HG02981 (cell line): ENCODE measurements at regions not wholly inside any gene's neighbourhood (a gene's known extent, or its start where the extent isn't known, plus 50 kb on each side); places are given as distances from the start of the nearest gene placed in this dataset.

Experiments
- ATAC-seq: cut with Tn5 transposase; IDR thresholded peaks from one replicate; pipeline ENCODE4 v1.9.1; 2021; ENCODE audit warnings: mild to moderate bottlenecking, moderate library complexity; ENCODE audit not compliant: unreplicated experiment

DNA sequence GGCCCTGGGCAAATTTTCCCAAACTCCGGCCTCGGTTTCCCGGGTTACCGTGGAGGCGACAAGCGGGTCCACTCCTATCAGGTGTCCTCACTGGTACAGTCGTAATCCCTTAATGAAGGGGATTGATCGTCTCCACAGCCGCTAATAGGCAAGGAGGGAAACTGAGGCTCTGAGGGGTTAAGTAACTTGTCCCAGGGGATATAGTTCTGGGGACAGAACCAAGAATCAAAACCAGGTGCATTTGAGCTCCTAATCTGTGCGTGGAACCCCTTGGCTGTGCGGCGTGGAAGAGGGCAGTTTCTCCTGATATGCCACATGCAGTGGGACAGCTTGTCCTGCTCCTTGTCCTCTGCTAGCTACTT, 157.2 kb downstream of the CYRIA start:
- ATAC-seq = no peak

DNA sequence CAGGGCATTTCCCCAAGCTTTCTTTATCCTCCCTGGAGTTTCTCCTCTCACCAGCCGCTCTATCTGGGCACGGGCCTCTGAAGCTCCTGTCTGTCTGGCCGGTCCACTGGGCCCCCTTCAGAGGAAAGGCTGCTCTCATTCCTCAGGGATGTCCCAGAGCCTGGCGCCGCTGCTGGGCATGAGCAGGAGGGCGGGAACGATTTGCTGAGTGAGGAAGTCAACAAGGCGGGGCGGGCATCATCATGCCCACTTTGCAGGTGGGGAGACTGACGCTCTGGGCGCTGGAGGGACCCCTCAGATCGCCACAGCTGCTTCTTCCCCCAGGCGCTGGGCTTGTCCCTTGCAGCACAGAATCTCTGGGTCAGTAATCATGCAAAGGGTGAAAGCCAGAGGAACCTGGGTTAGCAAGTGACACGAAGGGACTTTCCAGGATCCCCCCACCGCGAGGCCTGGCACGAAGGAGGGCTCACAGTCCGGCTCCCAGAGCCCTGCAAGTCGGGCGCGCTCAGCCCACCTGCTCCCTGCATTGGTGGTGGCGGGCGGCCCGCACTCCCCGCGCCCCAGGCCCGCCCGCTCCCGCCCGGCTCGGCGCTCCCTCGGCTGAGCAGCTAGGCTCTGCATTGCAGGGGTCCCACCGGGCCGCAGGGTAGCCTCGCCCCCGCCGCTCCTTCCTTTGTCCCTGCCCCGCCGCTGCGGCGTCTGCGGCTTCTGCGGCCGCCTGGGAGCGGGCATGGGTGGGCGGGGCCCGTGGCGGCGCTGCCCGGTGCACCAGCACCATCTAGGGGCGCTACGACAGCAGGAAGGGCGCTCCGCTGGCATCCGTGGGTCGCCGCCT, 157.8 kb downstream of the CYRIA start:
- no peak for ATAC-seq

DNA sequence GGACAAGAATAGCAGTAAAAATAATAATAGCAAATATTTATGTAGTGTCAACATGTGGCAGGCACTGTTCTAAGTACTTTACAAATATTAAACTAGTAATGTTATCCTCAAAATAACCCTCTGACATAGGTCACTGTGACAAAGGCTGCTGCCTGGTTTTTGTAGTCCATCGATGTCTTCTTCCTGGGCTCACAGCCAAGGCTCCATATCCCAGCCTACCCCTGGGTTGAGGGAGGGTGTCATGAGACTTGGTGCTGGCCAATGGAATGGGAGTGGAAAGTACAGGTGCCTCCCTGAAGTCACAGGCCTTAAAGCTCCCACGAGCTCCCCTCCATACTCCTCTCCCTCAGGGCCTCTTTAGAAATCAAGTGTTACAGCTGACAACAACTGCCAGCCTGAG, 159.3 kb downstream of the CYRIA start:
- no peak for ATAC-seq

DNA sequence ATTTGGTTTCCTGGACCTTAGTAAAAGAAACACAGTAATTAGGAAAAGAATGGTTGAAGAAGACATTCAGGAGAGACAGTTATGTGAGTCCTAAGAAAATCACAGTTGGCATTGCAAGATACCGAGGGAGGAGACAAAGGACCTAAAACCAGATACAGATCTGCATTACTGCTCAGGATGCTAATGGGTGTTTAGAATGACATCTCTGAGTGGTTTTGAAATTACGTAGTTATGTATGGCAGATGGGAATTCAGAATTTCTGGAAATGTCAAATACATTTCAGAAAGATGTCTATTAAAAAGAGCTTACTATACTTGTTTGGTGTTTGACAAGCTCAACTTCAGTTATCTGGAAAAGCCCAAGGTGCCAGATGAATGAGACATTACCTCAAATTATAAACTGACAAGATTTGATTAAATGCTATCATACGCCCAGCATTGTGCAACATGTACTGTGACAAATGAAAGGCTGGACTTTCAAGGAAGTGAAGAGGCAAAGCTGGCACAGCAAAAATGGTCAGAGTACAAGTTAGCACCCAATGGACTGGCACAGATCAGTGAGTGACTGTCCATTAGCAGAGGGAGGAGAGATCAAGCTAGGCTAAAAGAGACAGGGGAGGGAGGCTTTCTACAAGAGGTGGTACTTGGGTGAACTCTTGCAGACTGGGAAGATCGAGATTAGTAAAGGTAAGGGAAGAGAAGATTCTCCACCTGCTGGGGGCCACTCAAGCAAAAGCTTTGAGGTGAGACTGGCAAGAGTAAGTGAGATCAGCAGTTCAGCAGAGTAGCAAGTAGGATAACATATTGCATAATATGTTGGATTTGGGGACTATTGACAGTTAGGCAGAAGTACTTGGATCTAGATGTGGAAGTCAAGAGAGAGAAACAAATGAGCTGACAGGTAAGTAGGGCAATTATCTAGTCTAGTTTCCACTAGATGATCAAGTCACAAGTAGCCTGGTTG, 168.9 kb downstream of the CYRIA start:
- no peak for ATAC-seq

DNA sequence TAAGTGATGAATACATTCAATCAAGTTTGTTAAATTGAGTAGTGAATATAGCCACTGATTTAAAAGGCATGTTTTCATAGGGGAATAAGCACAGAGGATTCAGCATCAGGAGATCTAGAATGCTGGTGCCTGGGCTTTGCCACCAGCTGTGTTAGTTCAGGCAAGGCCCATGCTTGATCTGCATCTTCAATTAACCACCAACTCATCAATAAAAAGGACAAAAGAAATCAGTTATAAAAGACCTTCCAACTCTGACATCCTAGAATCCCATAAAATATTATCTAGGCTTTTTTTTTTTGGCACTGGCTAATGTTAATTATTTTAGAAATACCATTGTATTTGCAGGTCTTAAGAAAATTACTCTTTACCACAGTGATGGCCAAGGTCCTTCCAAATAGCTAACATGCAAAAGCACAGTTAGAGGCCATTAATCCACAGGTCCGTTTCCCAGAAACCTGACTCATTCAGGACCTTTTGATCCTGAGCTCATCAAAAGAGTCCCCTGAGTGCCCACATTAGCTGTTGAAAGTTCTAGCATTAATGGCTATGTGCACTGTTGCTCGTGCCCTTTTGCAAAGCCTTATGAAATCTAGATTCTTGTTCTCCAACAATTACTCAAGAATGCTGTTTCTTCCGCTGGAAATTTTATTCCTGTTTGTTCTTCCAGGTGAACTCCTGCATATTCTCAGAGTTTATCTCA, 170.0 kb downstream of the CYRIA start:
- no peak for ATAC-seq

DNA sequence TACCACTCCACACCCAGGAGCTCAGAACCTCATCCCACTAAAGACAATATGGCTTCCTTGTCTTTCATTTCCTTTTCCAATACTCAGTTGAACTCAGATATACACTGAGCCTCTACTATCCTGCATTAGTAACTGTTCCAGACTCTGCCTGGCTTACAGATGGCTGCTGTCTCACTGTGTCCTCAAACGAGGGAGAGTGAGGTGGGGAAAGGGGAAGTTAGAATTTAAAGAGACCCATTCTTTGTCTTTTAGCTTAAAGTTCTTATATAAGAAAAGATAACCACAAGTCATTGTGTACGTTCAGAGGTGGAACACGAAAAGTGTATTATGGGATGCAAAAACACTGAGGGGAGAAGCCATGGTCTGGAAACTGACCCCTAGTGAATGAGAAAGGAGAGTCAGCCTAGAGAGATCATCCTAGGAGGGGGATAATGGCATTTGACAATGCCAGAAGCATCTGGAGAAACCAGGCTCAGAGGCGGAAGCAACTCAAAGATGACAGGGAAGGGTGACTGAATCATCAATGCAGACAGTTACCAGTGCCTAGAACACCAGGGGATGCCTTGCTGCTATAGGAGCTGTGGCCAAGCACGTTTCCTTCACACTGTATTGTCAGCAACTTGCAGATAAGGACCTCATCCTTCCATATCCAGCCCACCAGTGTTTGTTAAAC, 170.7 kb downstream of the CYRIA start:
- ATAC-seq = no peak

DNA sequence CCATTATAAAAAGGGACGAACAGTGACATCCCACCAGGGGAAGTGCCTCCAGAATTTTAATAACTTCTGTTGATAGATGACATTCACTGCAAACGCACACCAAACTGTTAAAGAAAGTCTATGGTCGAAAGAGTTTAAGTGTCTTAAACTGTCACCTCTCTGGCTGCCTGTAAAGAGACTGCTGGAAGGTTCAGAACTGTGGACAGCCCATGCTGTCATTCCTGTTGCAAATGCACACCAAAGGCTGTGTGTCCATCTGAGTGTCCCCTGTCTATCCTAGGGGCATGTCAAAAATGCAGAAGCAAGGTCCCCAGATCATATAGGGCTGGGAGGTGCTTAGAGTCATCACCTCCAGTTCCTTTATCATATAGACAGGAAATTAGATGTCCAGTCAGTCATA, 171.8 kb downstream of the CYRIA start:
- ATAC-seq = no peak

DNA sequence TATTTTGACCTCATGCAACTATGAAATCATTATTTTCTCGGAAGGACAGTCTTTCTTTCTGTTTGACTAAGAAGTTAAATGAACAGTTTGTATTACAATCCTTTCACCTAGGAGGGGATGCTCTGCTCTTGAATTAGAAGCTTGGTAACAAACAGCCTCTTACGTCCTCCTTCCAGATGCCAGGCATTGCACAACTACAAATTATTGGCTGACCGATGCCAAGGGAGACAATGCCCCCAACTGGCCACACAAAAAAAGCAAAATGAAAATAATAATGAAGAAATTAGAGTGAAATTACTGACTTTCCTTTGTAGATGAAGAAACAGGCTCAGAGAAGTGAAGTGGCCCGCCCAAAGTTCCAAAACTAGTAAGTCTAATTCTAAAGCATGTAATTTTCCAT, 177.9 kb downstream of the CYRIA start:
- ATAC-seq = no peak

DNA sequence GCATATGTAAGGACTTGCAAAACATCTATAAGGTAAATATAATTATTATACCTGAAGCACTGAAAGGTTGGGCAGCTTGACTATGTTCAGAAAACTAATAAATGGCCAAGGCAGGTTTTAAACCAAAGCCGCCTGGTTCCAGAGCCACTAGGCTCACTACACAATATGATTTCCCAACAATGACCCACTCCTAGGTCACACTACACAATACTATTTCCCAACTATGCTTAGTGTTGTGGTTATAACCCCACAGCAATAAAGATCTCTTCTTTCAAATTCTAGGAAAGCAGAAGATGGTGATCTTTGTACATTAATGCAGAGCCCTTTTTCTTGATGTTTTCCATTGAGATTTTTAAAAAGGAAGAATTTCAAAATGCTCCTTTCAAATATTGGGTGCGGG, 180.4 kb downstream of the CYRIA start:
- ATAC-seq = no peak

DNA sequence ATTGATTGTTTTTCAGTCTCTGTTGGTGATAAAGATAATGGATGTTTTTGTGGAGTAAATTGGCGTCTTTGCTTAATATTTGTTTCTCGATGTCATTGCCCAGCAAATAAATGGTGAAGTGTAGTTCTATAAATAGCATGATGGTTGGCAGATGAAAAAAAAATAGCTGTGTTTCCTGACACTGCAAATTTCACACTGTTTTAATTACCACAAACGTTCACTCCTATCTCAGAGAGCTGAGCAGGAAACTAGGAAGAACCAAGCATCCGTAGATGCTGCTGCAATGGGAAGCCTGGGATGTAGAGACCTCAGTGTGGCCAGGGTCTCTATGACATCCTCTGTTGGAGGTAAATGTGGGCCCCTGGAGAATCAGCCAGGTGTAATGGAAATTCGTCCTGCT, 183.2 kb downstream of the CYRIA start:
- no peak for ATAC-seq

DNA sequence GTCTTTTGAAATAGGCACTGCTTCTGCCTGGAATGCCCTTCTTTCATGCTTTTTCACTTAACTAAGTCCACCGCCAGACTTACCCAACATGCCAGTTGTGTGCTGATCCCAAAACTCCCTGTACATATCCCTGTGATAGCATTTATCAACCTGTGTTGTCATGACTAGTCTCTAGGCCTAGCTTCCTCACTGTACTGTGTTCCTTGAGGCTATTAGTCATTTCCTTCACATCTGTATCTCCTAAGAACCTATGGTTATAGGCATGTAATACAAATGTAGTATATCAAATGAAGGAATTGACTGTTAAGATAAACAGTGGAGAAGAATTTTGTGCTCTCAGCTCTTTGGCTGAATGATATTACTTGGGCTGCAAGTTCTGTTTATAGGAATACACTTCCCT, 184.3 kb downstream of the CYRIA start:
- ATAC-seq = no peak

DNA sequence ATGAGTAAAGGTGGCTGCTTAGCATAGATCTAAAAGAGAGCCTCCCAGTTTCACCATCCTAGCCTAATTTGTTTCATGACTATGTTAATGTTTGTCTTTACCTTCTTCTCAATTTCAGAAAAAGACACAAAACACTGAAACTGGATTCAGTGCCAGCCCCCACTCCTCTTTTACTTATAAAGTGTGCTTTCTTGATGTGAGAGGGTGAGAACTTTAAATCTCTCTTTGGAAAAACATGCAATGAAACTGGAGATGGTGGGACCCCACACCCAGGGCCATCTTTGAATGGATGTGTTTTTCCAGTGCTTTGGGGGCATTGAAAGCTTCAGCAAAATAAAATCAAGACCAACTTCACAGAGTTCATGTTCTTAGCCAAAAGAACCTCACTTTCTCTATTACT, 185.9 kb downstream of the CYRIA start:
- ATAC-seq = no peak

DNA sequence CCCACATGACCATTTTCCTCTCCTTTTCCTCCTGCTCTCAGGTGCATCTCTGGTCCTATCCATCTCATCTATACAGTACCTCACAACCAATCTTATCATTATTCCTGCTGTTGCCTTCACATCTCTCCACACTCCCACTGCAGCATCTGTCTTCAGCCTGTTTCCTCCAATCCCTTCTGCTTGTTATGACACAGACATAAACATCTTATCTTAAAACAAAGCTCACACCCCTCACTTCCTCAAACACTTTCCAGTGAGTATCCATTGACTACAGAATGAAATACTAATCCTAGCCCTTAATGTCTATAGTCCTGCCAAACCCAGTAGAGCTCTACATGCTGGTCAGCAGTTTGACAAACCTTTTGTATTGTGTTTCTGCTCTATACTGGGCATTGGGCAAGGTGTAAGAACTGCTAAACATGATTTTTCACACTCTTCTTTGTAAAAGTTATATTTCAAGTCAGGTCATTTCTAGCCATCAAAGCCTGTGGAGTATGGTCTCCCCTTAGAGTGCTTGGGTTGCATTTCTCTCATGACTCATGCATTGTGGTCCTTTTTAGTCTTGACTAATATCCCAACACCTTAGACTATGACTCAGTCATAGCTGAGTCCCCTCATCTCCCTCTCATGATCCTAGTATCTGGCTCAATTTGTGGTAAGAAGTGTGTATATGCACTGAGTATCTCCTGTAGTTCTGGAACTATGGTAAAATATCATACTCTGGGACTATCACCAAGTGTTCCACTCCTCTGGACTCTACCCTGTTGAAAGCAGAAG, 187.0 kb downstream of the CYRIA start:
- ATAC-seq = no peak

DNA sequence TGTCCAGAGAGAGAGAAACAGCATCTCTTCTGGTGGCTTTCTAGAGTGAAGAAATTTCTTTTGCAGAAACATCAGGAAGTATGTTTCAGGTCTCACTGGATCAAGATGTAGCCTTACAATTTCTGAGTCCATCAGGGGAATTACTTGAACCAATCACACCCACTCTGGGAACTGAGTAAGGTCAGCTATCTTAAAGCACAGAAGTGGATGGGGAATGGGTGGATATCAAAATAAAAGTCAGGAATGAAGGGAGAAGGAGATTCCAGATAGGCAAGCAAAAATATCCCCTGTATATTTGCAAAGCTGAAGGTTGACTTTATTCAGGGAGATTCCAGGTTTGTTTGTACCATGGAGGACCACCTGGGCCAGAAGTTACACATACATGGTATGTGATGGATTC, 188.0 kb downstream of the CYRIA start:
- ATAC-seq = no peak

DNA sequence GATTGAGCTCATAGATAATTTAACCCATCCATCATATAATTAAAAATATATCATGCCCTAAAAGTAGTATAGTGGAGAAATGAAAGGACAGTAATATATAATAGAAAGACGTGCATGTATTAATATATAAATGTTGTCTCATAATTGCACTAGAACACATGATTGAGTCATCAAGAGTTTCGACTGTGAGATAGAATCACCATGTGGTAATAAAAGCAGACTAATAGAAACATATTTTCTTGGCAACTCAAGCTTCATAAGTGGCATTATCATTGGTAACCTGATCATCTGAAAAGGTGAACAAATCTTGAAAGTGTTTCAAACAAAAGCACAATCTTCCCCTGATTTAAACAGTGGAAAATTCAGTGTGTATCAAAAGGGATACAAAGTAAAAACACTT, 188.8 kb downstream of the CYRIA start:
- ATAC-seq = no peak

DNA sequence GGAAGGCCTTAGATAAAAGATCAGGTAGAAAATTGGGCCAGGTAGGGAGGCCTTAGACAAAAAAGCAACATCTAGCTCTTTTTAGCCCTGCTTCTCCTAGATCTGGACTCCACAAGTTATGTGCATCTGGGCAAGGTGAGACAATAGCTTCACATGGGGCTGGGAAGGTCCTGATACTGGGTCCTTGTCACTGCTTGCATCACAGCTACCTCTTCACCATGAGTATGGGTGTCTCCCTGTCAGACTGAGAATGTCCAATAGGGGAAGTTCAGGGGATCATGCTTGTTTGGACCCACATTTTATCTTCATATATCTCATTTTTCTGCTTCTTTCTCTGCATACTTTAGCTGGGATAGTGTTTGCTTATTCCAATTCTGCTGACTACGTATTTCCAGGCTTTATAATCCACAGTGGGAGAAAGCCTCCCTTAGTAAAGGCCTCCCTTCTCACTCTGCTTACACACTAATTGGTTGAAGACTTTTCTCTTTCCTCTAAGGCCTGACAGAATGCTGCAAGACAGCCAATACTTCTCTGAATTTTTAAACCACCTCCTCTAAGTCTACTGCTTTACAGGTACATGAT, 189.6 kb downstream of the CYRIA start:
- ATAC-seq = no peak

DNA sequence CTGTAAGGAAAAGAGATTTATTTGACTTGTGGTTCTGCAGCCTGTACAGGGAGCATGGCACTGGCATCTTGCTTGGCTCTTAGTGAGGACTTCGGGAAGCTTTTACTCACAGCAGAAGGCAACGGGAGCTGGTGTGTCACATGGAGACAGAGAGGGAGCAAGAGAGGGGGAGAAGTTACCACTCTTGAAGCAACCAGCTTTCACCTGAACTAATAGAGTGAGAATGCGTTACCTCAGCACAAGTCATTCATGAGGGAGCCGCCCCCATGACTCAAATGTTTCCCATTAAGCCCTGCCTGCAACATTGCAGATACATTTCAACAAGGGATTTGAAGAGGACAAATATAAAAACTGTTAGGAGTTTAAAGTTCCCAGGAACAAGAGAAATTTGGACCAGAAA, 190.0 kb downstream of the CYRIA start:
- ATAC-seq = no peak

DNA sequence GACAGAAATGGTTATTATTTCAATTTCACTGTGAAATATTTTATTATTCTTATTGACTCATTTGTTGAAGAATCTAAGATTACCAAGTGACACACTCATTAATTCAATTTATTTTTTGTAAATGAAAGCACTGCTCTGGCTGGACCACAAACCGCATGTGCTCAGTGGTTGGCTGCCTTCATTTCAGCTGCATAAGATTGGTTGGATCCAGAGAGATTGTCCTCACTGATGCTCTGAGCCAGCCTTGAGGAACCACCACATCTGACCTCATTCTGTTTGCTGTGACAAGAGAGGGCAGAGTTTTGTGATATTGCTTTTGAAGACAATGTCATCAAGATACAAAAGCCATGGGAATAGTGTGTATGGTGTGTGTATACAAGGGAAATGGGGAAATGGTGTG, 192.1 kb downstream of the CYRIA start:
- no peak for ATAC-seq

DNA sequence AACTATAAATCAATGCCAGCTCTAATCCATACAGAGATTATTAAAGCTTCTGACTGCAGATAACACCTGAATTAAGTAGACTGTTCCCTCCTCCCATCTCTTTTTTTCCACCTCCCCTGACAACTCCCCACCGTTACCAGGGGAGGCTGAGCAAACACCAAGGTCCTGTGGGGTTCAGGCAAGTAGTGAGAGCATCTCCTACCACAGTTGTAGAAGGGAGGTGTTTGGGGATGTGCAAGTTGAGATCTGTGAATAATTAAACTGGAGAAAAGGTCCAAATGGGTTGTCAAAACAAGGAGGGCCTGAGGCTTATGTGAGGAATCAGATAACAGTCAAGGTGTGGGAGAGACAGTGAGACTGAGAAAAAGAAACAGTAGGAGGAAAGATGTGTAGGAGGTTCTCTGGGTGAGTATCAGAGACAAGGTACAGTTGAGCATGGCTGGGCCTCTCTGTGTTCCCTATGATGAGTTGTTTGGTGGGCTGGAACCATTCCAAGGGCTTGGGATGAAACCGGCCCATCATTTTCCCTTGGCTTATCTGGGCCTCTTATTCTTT, 194.6 kb downstream of the CYRIA start:
- no peak for ATAC-seq

DNA sequence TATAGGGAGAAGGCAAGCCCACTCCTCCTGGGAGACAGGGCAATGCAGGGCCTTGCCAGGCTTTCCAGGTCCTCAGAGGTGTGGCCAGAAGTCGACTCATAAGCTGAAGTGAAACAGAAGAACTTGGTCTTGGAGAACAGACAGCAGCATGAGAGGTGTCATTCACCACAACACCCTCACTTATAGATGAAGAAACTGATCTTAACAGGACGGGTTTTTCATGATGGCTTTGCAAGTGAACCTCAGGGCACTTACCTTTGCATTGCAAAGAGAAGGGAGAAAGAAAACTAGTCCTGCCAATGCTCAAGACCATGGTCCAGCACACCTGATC, 198.8 kb downstream of the CYRIA start:
- ATAC-seq = no peak
